Neural cell (in vitro differentiated cells): ENCODE measurements at regions not wholly inside any gene's neighbourhood (a gene's known extent, or its start where the extent isn't known, plus 50 kb on each side); places are given as distances from the start of the nearest gene placed in this dataset.

Source experiments
- H2AFZ ChIP-seq: fragments of 200-600, 300-800 bp; sonication (generic), shearing (Covaris generic); 2 replicates; pipeline ENCODE4 v1.6.0; 2014; ENCODE audit warnings: low read depth, mild to moderate bottlenecking, antibody characterized with exemption, low read length, moderate library complexity
- H3F3A ChIP-seq: fragments of 200-600 bp; shearing (Covaris generic); 2 replicates; pipeline ENCODE4 v1.6.1; 2016; ENCODE audit warnings: mild to moderate bottlenecking, moderate library complexity, mixed read lengths, antibody characterized with exemption, low read length; ENCODE audit not compliant: insufficient read depth, poor library complexity, severe bottlenecking
- H3K27ac ChIP-seq: fragments of 200-600, 300-800 bp; sonication (generic), shearing (Covaris generic); 2 replicates; pipeline ENCODE4 v1.5.1; 2014; ENCODE audit warnings: mild to moderate bottlenecking, low read length, moderate library complexity
- H3K27me3 ChIP-seq: fragments of 300-800, 200-600 bp; sonication (generic), shearing (Covaris generic); 2 replicates; pipeline ENCODE4 v1.6.0; 2014; ENCODE audit warnings: mild to moderate bottlenecking, low read depth, low read length, moderate library complexity; ENCODE audit not compliant: insufficient read depth
- H3K36me3 ChIP-seq: fragments of 300-800, 200-600 bp; sonication (generic), shearing (Covaris generic); 2 replicates; pipeline ENCODE4 v1.5.1; 2014; ENCODE audit warnings: mild to moderate bottlenecking, antibody characterized with exemption, low read length, moderate library complexity; ENCODE audit not compliant: insufficient read depth
- H3K4me2 ChIP-seq: fragments of 300-800, 200-600 bp; sonication (generic), shearing (Covaris generic); 2 replicates; pipeline ENCODE4 v1.6.0; 2014; ENCODE audit warnings: mild to moderate bottlenecking, low read length
- H3K4me3 ChIP-seq: fragments of 300-800, 200-600 bp; sonication (generic), shearing (Covaris generic); 2 replicates; pipeline ENCODE4 v1.5.1; 2014; ENCODE audit warnings: mild to moderate bottlenecking, low read length, moderate library complexity
- H3K79me2 ChIP-seq: fragments of 200-600 bp; shearing (Covaris generic); replicated peaks from 2 replicates; pipeline ENCODE4 v1.6.0; 2014; ENCODE audit warnings: mild to moderate bottlenecking, low read length, moderate library complexity; ENCODE audit not compliant: insufficient read depth
- H3K9ac ChIP-seq: fragments of 300-800, 200-600 bp; sonication (generic), shearing (Covaris generic); 2 replicates; pipeline ENCODE4 v1.6.1; 2016; ENCODE audit warnings: mild to moderate bottlenecking, low read length, mixed read lengths
- H3K9me2 ChIP-seq: fragments of 200-600 bp; shearing (Covaris generic); 2 replicates; pipeline ENCODE4 v1.6.1; 2016; ENCODE audit warnings: mild to moderate bottlenecking, low read length, mixed read lengths; ENCODE audit not compliant: insufficient read depth
- H3K9me3 ChIP-seq: fragments of 200-600, 300-800 bp; sonication (generic), shearing (Covaris generic); 2 replicates; pipeline ENCODE4 v1.6.1; 2016; ENCODE audit warnings: mild to moderate bottlenecking, mixed run types, low read length, moderate library complexity, mixed read lengths
- H4K20me1 ChIP-seq: fragments of 200-600 bp; shearing (Covaris generic); 2 replicates; pipeline ENCODE4 v1.6.1; 2016; ENCODE audit warnings: mild to moderate bottlenecking, mixed run types; ENCODE audit not compliant: insufficient read depth
- CTCF ChIP-seq: fragments of 450-650 bp; IDR thresholded peaks from 2 replicates; pipeline ENCODE4 v1.5.1; 2014; ENCODE audit warnings: antibody characterized with exemption, mild to moderate bottlenecking, moderate library complexity; ENCODE audit not compliant: poor library complexity, severe bottlenecking
- EP300 ChIP-seq: fragments of 450-650 bp; conservative IDR thresholded peaks from 2 replicates; pipeline ENCODE4 v1.6.1; 2014; ENCODE audit warnings: antibody characterized with exemption, mild to moderate bottlenecking, moderate library complexity; ENCODE audit not compliant: poor library complexity, severe bottlenecking
- EZH2 ChIP-seq: fragments of 200-600, 300-800 bp; shearing (Covaris generic), sonication (generic); IDR thresholded peaks from 2 replicates; pipeline ENCODE4 v1.6.1; 2014; ENCODE audit warnings: antibody characterized with exemption, low read length, borderline replicate concordance, mild to moderate bottlenecking; ENCODE audit not compliant: insufficient read depth, poor library complexity, severe bottlenecking
- MXI1 ChIP-seq: fragments of 450-650 bp; conservative IDR thresholded peaks from 2 replicates; pipeline ENCODE4 v1.6.1; 2014; ENCODE audit warnings: antibody characterized with exemption, mild to moderate bottlenecking; ENCODE audit not compliant: poor library complexity, severe bottlenecking
- POLR2AphosphoS5 ChIP-seq: IDR thresholded peaks from 2 replicates; pipeline ENCODE4 v1.6.1; 2012
- RAD21 ChIP-seq: fragments of 450-650 bp; conservative IDR thresholded peaks from 2 replicates; pipeline ENCODE4 v1.6.1; 2014; ENCODE audit warnings: antibody characterized with exemption, mild to moderate bottlenecking, moderate library complexity
- REST ChIP-seq: IDR thresholded peaks from 2 replicates; pipeline ENCODE4 v1.6.1; 2012; ENCODE audit warnings: borderline replicate concordance
- SMC3 ChIP-seq: fragments of 450-650 bp; conservative IDR thresholded peaks from 2 replicates; pipeline ENCODE4 v1.6.1; 2014; ENCODE audit warnings: antibody characterized with exemption, mild to moderate bottlenecking, moderate library complexity; ENCODE audit not compliant: poor library complexity
- TAF1 ChIP-seq: IDR thresholded peaks from 2 replicates; pipeline ENCODE4 v1.6.1; 2012; ENCODE audit warnings: low read depth

GRCh38 chr6:19949155-19949554 is 112.0 kb downstream of the ID4 start:
- no peak overlapping the region for H3K9ac ChIP-seq
- TF ChIP-seq RAD21 (no peak), SMC3 (no peak), EZH2 (no peak), CTCF (no peak), POLR2AphosphoS5 (no peak)
- no peak overlapping the region for H3K4me3 ChIP-seq
- no peaks in the 10 kb centered on the region for H3F3A ChIP-seq
- H3K9me3 ChIP-seq, result peaks cover 6% of the 10 kb centered on the region
- no peaks in the 10 kb centered on the region for H3K27me3 ChIP-seq
- no peaks in the 10 kb centered on the region for H3K79me2 ChIP-seq
- H3K27ac ChIP-seq, result no peak overlapping the region
- H3K9me2 ChIP-seq, result no peaks in the 10 kb centered on the region
- H4K20me1 ChIP-seq, result no peaks in the 10 kb centered on the region
- no peak overlapping the region for H2AFZ ChIP-seq
- H3K36me3 ChIP-seq, result no peaks in the 10 kb centered on the region
- no peak overlapping the region for H3K4me2 ChIP-seq

DNA sequence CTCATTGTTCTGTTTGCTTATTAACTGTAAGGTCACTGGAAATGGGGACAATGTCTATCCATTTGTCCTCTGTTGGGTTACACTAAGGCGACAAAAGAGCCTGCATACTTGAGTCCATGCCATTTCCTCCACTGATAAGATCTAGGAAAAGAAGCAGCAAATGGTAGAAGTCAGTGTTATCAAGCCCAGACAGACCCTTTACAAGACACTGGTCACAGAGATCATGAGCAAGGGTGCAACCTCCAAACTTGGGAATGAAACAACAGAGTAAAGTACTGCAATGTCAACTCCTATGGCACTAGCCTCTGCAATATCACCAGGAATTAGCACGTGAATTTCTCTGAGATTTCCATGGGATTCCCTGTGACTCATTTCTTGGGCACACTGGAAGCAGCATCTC is 126.9 kb downstream of the ID4 start:
- Histone ChIP-seq H3K9ac (no peak overlapping the region), H3K9me2 (no peaks in the 10 kb centered on the region), H3K9me3 (no peaks in the 10 kb centered on the region), H3K27me3 (no peaks in the 10 kb centered on the region), H2AFZ (no peak overlapping the region), H3K27ac (no peak overlapping the region), H3F3A (no peaks in the 10 kb centered on the region), H3K79me2 (no peaks in the 10 kb centered on the region), H3K36me3 (no peaks in the 10 kb centered on the region), H3K4me3 (no peak overlapping the region), H4K20me1 (no peaks in the 10 kb centered on the region), H3K4me2 (no peak overlapping the region)
- TF ChIP-seq REST, result no peak
- TF ChIP-seq TAF1, result no peak
- TF ChIP-seq MXI1, result no peak
- no peak for TF ChIP-seq POLR2AphosphoS5
- no peak for TF ChIP-seq RAD21
- TF ChIP-seq CTCF, result no peak
- TF ChIP-seq SMC3, result no peak
- TF ChIP-seq EZH2, result no peak
- TF ChIP-seq EP300, result no peak
